Panc1 (cell line): ENCODE measurements at regions not wholly inside any gene's neighbourhood (a gene's known extent, or its start where the extent isn't known, plus 50 kb on each side); places are given as distances from the start of the nearest gene placed in this dataset.

Source experiments
- ATAC-seq: fragments of 200-7000 bp; cut with Tn5 transposase; 2 replicates; pipeline ENCODE4 v1.9.1; 2020; ENCODE audit warnings: mild to moderate bottlenecking, moderate library complexity
- BruUV-seq: library from RNA; stranded (reverse); fragments of 400-500 nt; replicated peaks from 2 replicates; lab custom pipeline; 2021; lab: Mats Ljungman, UMichigan
- CTCF ChIA-PET: fragments of 300-600 bp; sonication (Branson Sonifier 250); formaldehyde crosslinking; loops from one replicate; lab custom pipeline; 2022; ENCODE audit warnings: antibody characterized with exemption; lab: Charles Lee
- POLR2A ChIA-PET: fragments of 300-600 bp; sonication (Branson Sonifier 250); formaldehyde crosslinking; loops from one replicate; lab custom pipeline; 2022; ENCODE audit warnings: antibody characterized with exemption; lab: Charles Lee
- DNase-seq: peaks from one replicate; pipeline ENCODE4 v3.0.0-alpha.2; 2010; ENCODE audit warnings: low read depth, low spot score
- H3K27ac ChIP-seq: 2 replicates; pipeline ENCODE4 v1.5.1; 2011; ENCODE audit warnings: mild to moderate bottlenecking, low read length, inconsistent platforms
- H3K27me3 ChIP-seq: fragments of 200-500 bp; sonication (Bioruptor generic); 2 replicates; pipeline ENCODE4 v1.6.0; 2014; ENCODE audit warnings: low read length, inconsistent platforms; ENCODE audit not compliant: control insufficient read depth, insufficient read depth
- H3K36me3 ChIP-seq: fragments of 200-500 bp; sonication (Bioruptor generic); 2 replicates; pipeline ENCODE4 v1.5.1; 2014; ENCODE audit warnings: inconsistent platforms, mild to moderate bottlenecking, low read length, moderate library complexity; ENCODE audit not compliant: control insufficient read depth, insufficient read depth
- H3K4me1 ChIP-seq: 2 replicates; pipeline ENCODE4 v1.5.1; 2011; ENCODE audit warnings: inconsistent platforms, mild to moderate bottlenecking, low read length, moderate library complexity; ENCODE audit not compliant: control insufficient read depth, insufficient read depth
- H3K4me3 ChIP-seq, 2 experiments: 2 replicates each; pipeline ENCODE4 v1.5.1; 2011 to 2012; ENCODE audit warnings: low read depth in 2 of 2, low read length in 2 of 2, mild to moderate bottlenecking in 2 of 2, inconsistent platforms in 1 of 2, moderate library complexity in 1 of 2
- H3K9me3 ChIP-seq: fragments of 200-500 bp; sonication (Bioruptor generic); 2 replicates; pipeline ENCODE4 v1.5.1; 2014; ENCODE audit warnings: low read depth, mild to moderate bottlenecking, inconsistent platforms, low read length, moderate library complexity; ENCODE audit not compliant: control insufficient read depth, insufficient read depth
- POLR2AphosphoS5 ChIP-seq: IDR thresholded peaks from 2 replicates; pipeline ENCODE4 v1.6.1; 2012; ENCODE audit warnings: mild to moderate bottlenecking, low read depth, low read length, moderate library complexity
- SIN3A ChIP-seq: IDR thresholded peaks from 2 replicates; pipeline ENCODE4 v1.6.1; 2012; ENCODE audit warnings: low read depth, mild to moderate bottlenecking, low read length, moderate library complexity, borderline replicate concordance; ENCODE audit not compliant: insufficient read depth
- TCF7L2 ChIP-seq: IDR thresholded peaks from 2 replicates; pipeline ENCODE4 v1.6.1; 2011; ENCODE audit warnings: mild to moderate bottlenecking, low read depth, low read length, inconsistent platforms
- in situ Hi-C: cut with HindIII; loops from 2 replicates; pipeline ENCODE4 v1.10.0; 2016; ENCODE audit warnings: low sequenced_read_pairs, low pct_unique_long_range_greater_than_20kb
- intact Hi-C: fragments of 100-400 bp; cut with micrococcal nuclease; formaldehyde crosslinking; loops from one replicate; pipeline ENCODE4 v1.10.0; 2022; ENCODE audit not compliant: unreplicated experiment
- TF ChIP-seq, protein P1 (sequence below): fragments of 450-650 bp; IDR thresholded peaks from 2 replicates; pipeline ENCODE4 v1.5.1; 2017; ENCODE audit warnings: mild to moderate bottlenecking
- TF ChIP-seq, protein P2 (sequence below), 2 experiments: IDR thresholded peaks; 2 replicates each; pipeline ENCODE4 v1.6.1; 2011 to 2012; ENCODE audit warnings: low read depth in 2 of 2, control low read depth in 1 of 2, low read length in 1 of 2, mild to moderate bottlenecking in 1 of 2, moderate library complexity in 1 of 2; ENCODE audit not compliant: insufficient read depth in 1 of 2

DNA sequence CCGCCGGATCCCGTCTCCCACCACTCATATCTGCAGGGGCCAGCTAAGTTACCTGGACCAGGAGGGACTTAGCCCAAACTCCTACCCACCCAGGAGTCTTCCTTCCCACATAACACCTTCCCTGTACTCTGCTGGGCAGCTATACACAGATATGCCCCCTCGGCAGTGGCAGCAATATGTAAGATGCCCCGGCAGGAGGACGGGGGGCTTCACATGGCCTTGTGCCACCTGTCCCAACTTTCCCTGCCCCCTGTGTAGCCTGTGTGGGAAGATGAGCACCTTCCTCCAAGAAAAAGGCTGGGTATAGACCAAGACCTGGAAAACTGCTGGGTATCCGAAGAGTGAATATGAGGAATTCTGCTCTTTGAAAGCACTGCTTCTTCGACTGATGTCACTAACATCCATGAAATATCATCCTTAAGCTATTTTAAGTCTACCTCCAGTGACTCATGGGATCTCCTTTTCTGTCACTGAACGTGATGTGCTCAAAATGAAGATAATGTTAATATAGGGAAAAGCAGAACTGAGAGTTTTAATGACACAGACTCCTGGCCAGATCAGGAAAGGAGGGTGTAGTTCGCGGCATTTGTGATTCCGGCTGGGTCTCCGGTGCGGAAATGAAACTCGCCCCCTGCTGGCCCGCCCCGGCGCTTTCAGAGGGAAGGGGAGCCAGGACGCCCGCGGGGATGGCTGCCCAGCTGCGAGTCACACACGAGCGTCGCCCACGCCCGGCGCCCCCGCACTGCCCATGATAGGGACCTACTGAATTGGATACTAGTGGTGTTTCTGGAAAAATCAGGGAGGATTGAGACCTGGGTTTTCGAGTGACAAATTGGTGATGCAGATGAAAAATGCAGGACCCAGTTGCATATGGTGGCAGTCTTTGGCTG lies 256.9 kb upstream of the NFE2L3 start:
- ATAC-seq (peak; percentile 80), DNase-seq (peak; percentile 20)
- no peak overlapping the region for H3K27ac ChIP-seq
- POLR2A ChIA-PET: interaction anchor here (0.6 kb wide), 1 partner anchor 795 kb away, joined by 3 read pairs; no protein-coding TSS in a partner anchor
- intact Hi-C loops (loop anchor here (1.0 to 10.0 kb wide), 4 partner anchors 260 to 772 kb away; partner anchors contain the start of gene NFE2L3), in situ Hi-C loops (no loop called here)
- no peaks in the 10 kb centered on the region for H3K36me3 ChIP-seq
- H3K4me1 ChIP-seq: peaks cover 4% of the 10 kb centered on the region; the same call in 1 of the 2 replicates
- no TSS peak for BruUV-seq
- CTCF ChIA-PET: interaction anchor here (0.6 to 1.4 kb wide), 4 partner anchors 33 to 480 kb away, joined by 3 to 4 read pairs (median 3); no protein-coding TSS in a partner anchor
- peaks cover 5% of the 10 kb centered on the region; the same call in 1 of the 2 replicates for H3K27me3 ChIP-seq
- peak overlapping the region; percentile 6 to 44 for H3K4me3 ChIP-seq
- TF ChIP-seq SIN3A (no peak), TCF7L2 (no peak)
- TF ChIP-seq, protein P1, sequence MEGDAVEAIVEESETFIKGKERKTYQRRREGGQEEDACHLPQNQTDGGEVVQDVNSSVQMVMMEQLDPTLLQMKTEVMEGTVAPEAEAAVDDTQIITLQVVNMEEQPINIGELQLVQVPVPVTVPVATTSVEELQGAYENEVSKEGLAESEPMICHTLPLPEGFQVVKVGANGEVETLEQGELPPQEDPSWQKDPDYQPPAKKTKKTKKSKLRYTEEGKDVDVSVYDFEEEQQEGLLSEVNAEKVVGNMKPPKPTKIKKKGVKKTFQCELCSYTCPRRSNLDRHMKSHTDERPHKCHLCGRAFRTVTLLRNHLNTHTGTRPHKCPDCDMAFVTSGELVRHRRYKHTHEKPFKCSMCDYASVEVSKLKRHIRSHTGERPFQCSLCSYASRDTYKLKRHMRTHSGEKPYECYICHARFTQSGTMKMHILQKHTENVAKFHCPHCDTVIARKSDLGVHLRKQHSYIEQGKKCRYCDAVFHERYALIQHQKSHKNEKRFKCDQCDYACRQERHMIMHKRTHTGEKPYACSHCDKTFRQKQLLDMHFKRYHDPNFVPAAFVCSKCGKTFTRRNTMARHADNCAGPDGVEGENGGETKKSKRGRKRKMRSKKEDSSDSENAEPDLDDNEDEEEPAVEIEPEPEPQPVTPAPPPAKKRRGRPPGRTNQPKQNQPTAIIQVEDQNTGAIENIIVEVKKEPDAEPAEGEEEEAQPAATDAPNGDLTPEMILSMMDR: peak; percentile 92
- no peaks in the 10 kb centered on the region for H3K9me3 ChIP-seq

DNA sequence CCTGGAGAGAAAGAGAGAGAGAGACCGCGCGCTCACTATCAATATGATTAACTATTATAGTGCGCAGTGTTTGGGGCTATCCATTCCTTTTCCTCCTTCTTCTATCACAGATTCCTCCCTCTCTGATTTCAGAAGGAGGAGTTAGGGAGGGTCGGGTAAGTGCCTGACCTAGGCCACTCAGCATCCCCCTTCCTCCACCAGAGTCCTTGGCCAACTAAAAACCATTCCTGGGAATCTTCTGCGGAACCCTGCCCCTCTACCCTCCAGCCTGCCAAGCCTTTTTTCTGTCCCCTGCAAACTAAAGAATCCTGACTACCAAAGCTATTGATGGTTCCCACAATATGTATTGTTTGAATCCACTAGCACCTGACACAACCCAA lies 256.2 kb upstream of the NFE2L3 start:
- ChIA-PET POLR2A (interaction anchor here (0.5 kb wide), 1 partner anchor 1531 kb away, joined by 5 read pairs; no protein-coding TSS in a partner anchor), CTCF (interaction anchor here (0.6 to 0.9 kb wide), 2 partner anchors 33 to 480 kb away, joined by 3 read pairs; no protein-coding TSS in a partner anchor)
- BruUV-seq: no TSS peak
- no peaks in the 10 kb centered on the region for H3K9me3 ChIP-seq
- peak overlapping the region in 1 of 2 experiments; percentile 44; a peak in 2 of 4 replicates for H3K4me3 ChIP-seq
- no peaks in the 10 kb centered on the region; the same call in 1 of the 2 replicates for H3K27me3 ChIP-seq
- H3K4me1 ChIP-seq: peaks cover 4% of the 10 kb centered on the region; the same call in 1 of the 2 replicates
- H3K27ac ChIP-seq: no peak overlapping the region
- TF ChIP-seq POLR2AphosphoS5: no peak
- TF ChIP-seq, protein P2, sequence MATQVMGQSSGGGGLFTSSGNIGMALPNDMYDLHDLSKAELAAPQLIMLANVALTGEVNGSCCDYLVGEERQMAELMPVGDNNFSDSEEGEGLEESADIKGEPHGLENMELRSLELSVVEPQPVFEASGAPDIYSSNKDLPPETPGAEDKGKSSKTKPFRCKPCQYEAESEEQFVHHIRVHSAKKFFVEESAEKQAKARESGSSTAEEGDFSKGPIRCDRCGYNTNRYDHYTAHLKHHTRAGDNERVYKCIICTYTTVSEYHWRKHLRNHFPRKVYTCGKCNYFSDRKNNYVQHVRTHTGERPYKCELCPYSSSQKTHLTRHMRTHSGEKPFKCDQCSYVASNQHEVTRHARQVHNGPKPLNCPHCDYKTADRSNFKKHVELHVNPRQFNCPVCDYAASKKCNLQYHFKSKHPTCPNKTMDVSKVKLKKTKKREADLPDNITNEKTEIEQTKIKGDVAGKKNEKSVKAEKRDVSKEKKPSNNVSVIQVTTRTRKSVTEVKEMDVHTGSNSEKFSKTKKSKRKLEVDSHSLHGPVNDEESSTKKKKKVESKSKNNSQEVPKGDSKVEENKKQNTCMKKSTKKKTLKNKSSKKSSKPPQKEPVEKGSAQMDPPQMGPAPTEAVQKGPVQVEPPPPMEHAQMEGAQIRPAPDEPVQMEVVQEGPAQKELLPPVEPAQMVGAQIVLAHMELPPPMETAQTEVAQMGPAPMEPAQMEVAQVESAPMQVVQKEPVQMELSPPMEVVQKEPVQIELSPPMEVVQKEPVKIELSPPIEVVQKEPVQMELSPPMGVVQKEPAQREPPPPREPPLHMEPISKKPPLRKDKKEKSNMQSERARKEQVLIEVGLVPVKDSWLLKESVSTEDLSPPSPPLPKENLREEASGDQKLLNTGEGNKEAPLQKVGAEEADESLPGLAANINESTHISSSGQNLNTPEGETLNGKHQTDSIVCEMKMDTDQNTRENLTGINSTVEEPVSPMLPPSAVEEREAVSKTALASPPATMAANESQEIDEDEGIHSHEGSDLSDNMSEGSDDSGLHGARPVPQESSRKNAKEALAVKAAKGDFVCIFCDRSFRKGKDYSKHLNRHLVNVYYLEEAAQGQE (IDR thresholded peaks at IDR 0.05; ENCODE audit: insufficient read depth in 1 of 2, low read depth in 2 of 2, low read length in 1 of 2): no peak
- TF ChIP-seq, protein P1: no peak
- TF ChIP-seq TCF7L2: no peak
- no peak for TF ChIP-seq SIN3A
- no peak for ATAC-seq
- DNase-seq: no peak
- in situ Hi-C loops: no loop called here
- no peaks in the 10 kb centered on the region for H3K36me3 ChIP-seq
- intact Hi-C loops: loop anchor here (1.0 to 10.0 kb wide), 2 partner anchors 259 to 470 kb away; partner anchors contain the start of gene NFE2L3
